Stimulated activated CD4-positive, alpha-beta T cell treated with anti-CD3 and anti-CD28 coated beads, TNF-alpha, amount 100 ng/mL, for 48 hours (primary cell): ENCODE measurements at regions not wholly inside any gene's neighbourhood (a gene's known extent, or its start where the extent isn't known, plus 50 kb on each side); places are given as distances from the start of the nearest gene placed in this dataset.

Experiments
- DNase-seq, 3 donors: peaks; one replicate each; pipeline ENCODE4 v3.0.0-alpha.2; 2020; ENCODE audit warnings: low read depth in 3 of 3

DNA sequence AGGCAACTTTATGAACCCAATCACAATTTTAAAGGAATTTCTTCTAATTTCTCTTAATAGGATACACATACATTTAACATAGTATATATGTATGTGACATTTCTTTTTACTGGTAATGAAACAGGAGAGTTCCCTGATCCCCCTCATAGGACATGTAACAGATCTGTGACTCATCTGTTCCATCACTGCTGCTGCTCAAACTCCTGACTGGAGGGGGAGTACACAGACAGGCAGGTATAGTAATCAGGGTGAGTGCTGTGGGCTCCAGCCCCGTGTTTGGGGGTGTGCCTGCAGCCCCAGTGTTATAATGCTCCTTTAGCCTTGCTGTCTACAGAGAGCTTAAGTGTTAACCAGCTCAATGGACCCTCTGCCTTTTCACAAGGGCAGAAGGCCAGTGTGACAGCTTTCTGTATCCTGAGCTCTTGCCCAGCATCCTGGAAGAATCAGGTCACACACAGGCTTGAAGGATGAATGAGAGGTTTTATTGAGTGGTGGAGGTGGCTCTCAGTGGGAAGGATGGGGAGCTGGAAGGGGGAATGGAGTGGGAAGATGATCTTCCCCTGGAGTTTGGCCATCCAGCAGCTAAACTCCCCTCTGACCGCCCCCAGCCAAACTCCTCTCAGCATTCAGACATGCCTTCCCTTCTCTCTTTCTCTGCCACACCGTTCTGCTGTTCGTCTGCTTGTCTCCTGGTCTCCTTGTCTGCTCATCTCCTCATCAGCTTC, 161.3 kb downstream of the ZNF608 start:
- no peak for DNase-seq

DNA sequence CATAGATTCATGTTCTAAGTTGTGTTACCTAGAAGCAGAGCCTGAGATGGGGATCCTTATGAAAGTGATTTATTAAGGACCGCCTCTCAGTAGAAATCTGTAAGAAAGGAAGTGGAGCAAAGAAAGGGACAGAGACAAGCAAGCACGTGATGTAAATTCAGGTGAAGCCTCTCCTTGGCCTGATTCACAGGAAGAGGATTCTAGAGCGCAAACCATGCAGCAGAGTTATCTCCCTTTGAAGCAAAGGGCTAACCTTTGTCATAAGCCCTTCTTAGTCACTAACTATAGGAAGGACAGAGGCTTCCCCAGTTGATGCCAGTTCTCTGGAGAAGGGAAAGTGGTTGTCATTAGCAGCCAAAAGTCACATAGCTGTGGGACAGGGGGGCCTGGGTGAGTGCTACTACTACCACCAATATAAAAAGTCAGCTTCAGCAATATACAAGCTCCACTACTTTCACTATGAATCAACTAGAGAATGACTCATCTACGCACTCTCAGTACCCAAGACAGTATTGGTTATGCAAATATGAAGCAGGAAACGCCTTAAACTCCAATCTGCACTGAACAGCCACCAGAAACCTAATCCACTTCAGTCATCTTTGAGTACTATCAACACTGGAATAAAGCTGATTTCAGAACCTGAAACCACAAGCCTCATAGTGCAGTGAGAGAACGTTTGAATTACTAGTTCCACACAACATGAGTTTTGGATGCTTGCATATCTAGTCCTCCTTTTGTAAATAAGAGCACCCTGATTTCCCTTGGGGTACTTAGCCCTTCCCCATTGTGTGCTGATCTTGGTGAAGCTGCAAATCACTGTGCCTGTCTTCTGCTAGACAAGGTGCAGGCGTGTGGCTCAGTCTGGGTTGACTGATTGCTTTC, 162.7 kb downstream of the ZNF608 start:
- DNase-seq = peak in 1 of 3 donors; percentile 14

DNA sequence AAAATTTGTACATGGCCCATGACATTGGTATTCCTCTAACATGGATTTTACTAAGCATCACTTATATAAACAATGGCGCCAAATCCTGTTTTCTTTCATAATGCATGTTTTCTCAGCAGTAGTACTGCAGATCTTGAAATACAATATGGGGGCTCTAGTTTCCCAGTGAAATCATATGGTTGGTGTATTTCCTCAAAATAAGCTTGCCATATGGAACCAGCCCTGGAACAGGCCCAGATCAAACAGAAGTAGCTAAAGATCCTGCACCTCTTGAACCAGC, 163.9 kb downstream of the ZNF608 start:
- no peak for DNase-seq

DNA sequence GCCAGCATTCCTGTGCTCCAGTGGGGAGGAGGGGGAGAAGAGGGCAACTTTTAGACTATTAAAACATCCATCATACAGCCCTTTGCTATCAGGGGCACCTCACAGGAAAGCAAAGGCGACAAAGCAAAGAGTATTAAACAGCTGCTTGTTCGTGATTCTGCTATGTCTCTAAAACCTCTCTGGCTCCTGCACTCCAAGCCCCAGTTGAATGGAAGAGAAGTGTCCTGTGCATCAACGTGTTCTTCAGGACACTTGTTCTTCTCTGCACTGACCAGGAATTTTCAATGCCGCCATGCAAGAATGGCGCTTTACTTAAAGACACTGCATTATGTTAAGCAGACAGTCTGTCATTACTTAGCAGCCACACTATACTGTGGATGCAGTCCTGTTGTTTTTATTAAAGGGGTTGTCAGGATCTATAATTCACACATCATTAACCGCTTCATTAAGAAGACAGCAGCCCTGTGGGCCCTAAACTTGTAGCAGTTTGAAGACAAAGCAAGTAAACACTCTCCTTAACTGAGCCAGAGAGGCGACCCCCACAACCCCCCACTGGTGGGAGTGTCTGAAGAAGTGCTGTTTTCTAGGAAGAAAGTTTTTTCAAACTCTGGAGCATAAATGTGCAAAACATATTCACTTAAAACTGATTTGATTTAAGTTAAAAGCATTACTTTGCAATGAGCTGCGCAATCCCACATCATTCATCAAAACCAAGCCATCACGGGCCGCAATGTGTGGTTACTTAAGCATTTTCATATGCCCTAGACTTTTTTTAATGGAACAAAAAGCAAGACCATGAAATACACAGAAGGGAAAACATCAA, 164.5 kb downstream of the ZNF608 start:
- DNase-seq = no peak

DNA sequence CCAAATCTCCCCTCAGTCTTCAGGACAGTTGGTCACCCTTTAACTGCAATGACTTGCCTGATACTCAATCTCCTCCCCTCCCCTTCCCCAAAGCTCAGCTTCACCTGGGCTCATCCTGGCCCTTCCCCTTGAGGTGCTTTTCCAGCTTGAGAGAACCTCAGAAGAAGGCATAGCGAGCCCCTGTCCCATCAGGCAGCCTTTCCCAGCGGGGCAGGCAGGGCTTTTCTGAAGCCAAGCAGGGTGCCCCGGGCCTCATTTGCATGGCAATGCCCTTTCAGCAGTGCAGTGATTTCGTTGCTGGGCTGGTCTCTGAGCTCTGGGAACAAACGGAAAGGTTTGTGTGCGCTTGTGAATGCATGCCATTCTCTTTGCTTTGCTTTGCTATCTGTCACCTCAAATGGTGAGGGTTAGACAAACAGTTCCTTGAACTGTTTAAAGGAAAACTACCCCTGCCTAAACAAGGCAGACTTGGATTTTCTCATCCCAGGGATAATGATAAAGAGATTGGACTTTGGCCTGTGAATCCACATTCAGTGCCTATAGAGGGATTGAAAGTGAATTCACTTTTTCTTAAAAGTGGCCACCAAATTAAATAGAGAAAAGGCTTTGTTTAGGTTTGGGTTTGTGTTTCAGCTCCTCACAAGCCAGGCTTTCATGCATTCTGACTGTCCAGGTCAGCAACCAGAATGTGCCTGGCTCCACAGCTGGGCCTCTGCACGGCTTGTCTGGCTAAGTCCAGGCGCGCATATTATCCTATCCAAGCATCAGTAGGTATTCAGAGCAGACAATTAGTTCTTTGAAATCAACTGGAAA, 165.3 kb downstream of the ZNF608 start:
- no peak for DNase-seq

DNA sequence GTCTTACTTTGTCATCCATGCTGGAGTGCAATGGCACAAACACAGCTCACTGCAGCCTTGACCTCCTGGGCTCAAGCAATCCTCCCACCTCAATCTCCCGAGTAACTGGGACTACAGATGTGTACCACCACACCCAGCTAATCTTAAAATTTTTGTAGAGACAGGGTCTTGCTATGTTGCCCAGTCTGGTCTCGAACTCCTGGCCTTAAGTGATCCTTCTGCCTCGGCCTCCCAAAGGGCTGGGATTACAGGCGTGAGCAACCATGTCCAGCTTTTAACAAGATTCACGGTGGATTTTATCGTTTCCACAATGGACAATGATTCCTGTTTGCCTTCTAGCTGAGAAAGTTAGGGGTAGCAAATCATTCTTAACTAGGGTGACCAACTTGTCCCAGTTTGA, 165.9 kb downstream of the ZNF608 start:
- no peak for DNase-seq

DNA sequence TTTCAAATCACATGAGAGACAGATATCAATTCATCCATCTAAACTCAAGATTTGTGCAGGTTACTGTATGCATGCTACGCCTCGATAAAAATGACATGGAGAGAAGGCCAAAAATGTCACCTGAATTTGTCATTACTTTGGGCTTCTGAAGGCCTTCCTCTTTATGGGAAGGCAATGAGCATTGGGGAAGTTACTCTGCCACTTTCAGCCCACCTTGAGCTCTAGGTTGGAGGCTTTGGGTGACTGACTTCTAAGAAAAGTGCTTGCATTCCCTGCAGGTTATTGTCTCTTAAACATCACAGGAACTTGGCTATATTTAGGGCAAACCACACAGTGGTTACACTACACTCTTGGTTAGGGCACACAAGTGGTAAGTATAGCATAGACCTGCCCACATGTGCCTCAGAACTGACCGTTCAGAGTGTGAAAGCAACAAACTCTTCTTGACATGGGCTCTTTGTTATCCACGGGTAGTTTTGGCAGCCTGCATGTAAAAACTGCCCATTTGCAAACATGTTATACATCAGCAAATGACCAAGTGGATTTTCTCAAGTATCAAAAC, 169.5 kb downstream of the ZNF608 start:
- no peak for DNase-seq

DNA sequence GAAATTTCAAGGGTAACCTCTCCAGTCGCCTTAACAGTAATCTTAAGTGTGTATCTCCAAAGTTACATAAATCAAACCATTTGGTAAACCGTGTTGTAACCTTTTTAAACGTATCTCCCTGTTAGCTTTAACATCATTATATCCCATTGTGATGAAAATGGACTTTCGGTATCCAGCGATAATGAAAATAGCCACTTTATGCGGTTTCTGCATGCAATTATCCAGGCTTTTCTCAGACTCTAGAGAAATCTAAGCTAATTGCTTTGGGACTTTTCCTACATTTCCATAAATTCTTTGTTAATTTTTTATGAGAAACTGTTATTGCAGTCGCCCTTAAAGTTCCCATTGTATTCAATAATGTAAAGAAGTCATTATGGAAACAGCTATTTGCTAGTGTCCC, 170.7 kb downstream of the ZNF608 start:
- DNase-seq = no peak

DNA sequence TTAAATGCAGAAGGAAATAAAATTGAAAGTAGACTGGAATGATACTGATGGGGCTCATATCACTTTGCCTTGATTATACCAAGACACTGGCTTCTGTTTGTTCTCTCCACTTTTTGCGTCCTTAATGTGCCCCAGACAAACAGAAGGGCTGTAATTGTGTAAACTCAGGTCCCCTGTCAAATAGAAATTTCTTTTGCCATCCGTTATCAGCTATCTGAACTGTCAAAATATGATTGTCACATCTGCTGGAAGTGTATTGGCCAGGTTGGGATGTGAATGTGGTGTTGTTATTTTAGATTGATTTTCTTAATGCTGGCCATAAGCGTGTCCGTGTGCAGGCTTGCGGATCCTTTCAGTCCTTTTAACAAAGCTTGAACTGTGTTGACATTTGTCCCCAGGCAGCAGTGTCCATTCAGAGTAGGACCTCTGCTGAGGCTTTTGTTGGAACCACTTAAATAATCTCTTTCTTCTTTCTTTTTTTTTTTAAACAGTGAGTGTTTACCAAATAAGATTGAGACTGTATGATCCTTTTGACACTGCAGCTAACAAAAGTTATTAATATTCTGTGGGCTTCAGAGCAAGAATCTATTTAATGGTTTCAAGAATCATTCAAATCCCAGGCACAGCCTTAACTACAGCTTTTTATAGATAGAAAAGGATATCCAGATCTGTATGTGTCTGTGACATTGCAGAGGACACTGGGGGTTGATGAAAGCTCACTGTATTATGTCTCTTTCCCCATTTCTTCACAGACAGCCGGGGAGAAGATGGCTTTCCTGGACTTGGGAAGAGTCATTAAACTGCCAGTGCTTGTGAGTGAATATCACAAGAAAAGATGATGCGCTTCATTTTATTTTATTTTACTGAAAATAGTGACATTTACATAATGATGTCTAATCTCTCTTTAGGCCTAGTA, 171.7 kb downstream of the ZNF608 start:
- DNase-seq = no peak

DNA sequence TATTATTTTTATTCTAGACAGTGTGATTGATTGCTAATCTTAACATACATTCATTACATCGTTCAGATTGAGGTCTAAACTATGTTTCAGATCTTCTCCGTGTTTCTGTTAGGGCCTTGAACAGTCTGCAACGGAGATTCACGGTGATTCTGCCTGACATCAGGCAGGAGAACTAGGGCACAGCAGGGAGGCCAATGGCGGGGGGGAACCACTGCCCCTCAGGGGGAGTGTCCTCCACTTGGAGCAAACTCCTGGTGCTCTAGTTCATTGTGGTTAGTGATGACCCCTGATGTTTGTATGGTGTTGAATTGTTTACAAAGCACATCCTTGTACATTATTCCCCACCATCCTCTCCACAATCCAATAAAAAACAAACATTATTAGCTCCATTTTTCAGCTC, 173.5 kb downstream of the ZNF608 start:
- no peak for DNase-seq

DNA sequence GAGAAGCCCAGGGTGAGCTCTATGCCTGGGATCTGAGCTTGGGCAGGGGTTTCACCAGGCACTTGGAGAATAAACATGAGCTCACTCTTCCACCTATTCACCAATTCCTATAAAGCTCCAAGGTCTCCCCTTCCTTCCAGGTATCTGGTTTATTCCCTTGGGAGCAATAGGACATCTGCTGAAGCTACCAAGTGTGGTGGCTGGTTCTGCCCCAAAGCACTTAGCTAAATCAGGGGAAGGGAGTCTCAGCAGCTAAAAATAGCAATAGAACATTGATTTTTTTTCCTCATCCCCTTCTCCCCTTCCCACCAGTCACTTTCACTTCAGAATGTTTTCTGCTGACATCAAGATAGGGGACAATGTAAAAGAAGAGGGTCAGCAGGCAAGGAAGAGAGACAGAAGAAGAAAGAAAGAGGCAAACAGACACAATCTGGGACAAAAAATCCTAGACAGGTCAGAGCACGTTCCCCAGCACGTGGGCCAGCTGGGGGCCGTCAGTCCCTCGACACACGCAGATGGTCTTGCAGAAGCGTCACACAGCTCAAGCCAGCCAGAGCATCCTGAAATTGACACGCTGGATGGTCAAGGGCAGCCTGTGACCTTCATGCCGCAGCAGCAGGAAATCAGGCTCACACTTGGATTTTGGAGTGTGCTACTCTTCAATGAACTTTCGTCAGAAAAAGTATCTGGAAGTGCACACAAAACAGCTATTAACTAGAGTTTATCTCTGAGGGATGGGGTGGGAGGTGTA, 176.0 kb downstream of the ZNF608 start:
- no peak for DNase-seq

DNA sequence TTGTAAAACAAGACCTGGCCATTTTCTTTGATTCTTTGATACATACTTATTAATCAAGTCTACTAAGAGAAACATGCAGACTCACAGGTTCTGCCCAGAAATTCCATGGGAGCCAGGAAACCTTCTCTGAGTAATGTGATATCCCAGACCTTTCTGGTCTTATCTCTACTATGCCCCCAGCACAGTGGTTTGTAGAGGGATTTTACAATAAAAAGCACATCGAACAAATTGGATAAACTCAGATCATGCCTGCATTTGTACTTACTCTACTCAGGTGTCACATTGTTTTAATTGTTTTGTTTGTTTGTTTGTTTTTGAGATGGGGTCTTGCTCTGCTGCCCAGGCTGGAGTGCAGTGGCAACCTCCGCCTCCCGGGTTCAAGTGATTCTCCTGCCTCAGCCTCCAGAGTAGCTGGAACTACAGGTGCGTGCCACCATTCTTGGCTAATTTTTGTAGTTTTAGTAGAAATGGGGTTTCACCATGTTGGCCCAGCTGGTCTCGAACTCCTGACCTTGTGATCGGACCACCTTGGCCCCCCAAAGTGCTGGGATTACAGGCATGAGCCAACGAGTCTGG, 179.5 kb downstream of the ZNF608 start:
- DNase-seq = no peak

DNA sequence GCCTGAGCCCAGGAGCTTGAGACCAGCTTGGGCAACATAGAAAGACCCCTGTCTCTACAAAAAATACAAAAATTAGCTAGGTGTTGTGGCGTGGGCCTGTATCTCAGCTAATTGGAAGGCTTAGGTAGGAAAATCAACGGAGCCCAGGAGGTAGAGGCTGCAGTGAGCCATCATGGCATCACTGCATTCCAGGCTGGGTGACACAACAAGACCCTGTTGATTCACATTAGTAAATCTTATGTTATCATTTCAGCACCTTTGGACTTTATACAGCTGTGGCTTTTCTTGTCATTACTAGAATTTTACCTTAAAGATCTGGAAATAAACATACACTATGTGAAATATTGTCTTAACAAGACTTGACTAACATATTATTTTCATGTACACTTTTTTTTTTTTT, 185.0 kb downstream of the ZNF608 start:
- no peak for DNase-seq

DNA sequence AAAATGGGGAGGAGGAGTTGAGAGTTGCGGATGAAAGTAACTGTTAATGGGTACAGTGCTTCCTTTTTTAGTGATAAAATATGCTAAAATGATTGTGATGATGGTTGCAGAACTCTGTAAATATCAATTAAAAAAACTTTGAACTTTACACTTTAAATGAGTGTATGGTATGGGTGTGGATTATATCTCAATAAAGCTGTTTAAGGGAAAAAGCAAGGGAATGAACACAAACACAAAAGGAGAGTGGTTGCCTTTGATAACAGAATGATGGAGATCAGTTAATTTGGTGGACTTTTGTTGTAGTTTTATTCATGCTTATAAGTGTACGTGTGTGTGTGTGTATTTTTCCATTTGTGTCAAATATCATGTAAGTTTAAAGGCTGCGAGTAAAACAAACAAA, 186.1 kb downstream of the ZNF608 start:
- no peak for DNase-seq

DNA sequence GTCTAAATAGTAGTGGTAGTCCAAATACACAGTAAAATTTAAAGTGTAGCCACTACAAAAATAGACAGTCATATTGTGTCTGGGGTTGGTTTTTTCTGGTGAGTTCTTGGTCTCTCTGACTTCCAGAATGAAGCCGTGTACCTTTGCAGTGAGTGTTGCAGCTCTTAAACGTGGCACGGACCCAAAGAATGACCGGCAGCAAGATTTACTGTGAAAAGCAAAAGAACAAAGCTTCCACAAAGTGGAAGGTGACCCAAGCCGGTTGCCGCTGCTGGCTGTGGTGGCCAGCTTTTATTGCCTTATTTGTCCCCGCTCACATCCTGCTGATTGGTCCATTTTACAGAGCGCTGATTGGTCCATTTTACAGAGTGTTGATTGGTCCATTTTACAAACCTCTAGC, 188.7 kb downstream of the ZNF608 start:
- no peak for DNase-seq

DNA sequence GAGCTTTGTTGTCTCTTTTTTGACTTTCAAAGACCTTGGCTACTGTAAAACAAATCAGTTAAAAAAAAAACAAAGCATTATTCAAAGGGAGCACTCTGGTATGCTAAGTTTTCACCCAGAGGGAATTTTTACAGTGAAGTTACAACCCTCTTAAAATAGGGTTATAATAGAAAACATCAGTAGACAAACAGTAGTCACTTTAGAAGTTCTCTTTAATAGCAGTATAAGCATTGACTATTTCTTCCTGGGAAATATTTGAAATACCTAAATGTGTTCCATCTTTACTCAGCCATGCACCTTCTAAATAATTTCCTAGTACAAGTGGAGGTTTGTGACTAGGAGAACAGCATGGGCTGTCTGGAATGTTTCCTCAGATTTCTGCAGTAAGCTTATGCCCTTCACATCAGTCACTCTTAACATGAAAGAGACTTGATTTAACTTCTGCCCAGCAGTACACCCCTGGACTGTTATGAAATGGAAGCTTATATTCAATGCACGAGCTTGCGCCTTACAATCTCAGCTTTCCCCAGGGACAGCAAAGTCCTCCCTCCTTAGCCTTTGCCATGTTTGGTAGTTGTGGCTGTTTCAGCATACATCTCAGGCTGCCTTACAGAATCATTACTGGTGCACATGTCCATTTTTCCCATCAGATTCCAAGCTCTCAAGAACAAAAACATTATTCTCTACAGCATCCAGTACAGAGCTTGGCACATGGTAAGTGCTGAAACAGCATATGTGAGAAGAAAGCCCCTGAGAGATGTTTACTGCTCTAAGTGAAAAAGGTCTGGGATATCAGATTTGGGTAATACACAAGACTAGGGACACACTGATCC, 191.5 kb downstream of the ZNF608 start:
- DNase-seq = no peak

DNA sequence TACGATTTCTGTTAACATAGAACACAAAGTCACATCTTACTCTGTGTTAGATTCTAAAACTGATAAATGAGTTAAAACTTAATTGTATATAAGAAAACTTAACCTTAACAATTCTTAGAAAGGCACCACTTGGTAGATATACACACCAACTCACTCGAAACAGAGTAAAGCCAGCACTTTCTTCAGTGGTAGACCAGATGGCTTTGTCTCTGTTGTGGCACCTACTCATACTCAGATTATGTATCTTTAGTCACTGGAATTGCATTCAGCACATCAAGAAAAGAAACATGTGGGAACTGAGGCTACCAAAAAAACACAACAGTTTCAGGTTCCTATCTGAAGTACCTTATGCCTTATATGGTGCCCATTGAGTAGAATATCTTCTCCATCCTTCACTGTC, 192.5 kb downstream of the ZNF608 start:
- DNase-seq = no peak

DNA sequence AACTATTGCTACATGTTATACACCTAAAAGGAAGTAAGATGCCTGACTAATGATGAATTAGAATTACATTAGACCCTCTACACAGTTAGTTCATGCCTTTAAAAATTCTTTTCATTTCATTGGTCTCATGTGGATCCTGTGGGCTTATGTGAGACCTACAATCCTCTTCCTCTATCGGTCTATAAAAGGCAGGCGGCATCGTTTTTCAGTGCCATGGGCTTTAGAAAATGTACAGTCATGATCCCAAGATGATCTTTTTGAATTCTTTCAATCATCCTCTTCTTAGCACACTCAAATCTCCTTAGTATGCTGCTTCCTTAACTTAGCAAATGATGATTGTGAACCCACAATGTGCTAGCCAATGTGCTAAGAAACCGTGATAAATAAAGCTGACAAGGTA, 193.9 kb downstream of the ZNF608 start:
- no peak for DNase-seq

DNA sequence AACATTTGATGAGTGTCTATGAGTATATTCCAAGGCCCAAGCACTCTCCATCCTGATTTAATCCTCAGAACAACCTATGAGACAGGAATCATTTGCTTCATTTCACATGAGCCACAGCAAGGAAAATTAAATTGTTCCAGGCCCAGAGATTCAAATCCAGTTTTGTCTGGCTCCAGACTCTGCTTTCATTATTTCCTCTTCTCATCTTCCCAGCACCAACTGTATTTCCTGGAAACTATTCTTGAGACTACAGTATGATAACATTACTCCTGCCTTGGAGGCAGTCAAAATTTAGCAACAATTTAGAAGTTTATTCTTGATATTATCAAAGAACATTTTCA, 194.5 kb downstream of the ZNF608 start:
- no peak for DNase-seq
